GM23338 (cell line): ENCODE measurements at regions not wholly inside any gene's neighbourhood (a gene's known extent, or its start where the extent isn't known, plus 50 kb on each side); places are given as distances from the start of the nearest gene placed in this dataset.

Experiments used
- ATAC-seq: fragments of 200-7000 bp; cut with Tn5 transposase; 3 replicates; pipeline ENCODE4 v1.9.1; 2020
- DNase-seq: peaks from one replicate; pipeline ENCODE4 v3.0.0-alpha.2; 2015; ENCODE audit warnings: low spot score
- H2AFZ ChIP-seq: fragments of 200-600 bp; sonication (generic); 2 replicates; pipeline ENCODE4 v1.8.0; 2016; ENCODE audit warnings: antibody characterized with exemption, mild to moderate bottlenecking, moderate library complexity
- H3F3A ChIP-seq: fragments of 200-600 bp; sonication (generic); replicated peaks from 2 replicates; pipeline ENCODE4 v1.8.0; 2017; ENCODE audit warnings: antibody characterized with exemption, mixed run types, low read depth
- H3K27ac ChIP-seq: fragments of 200-600 bp; sonication (generic); 2 replicates; pipeline ENCODE4 v1.6.1; 2016; ENCODE audit warnings: low read depth
- H3K27me3 ChIP-seq: fragments of 200-600 bp; sonication (generic); 2 replicates; pipeline ENCODE4 v1.8.0; 2016; ENCODE audit warnings: mild to moderate bottlenecking, mixed run types, moderate library complexity; ENCODE audit not compliant: insufficient read depth
- H3K36me3 ChIP-seq: fragments of 200-600 bp; sonication (generic); 2 replicates; pipeline ENCODE4 v1.8.0; 2016; ENCODE audit warnings: mild to moderate bottlenecking; ENCODE audit not compliant: insufficient read depth
- H3K4me1 ChIP-seq: fragments of 200-600 bp; sonication (generic); 2 replicates; pipeline ENCODE4 v1.8.0; 2016; ENCODE audit warnings: mild to moderate bottlenecking, moderate library complexity; ENCODE audit not compliant: insufficient read depth
- H3K4me2 ChIP-seq: fragments of 200-600 bp; sonication (generic); 2 replicates; pipeline ENCODE4 v1.7.1; 2017; ENCODE audit warnings: mixed run types
- H3K4me3 ChIP-seq: fragments of 200-600 bp; sonication (generic); 2 replicates; pipeline ENCODE4 v1.6.1; 2016; ENCODE audit warnings: mixed run types
- H3K79me2 ChIP-seq: fragments of 200-600 bp; sonication (generic); replicated peaks from 2 replicates; pipeline ENCODE4 v1.8.0; 2017; ENCODE audit warnings: mild to moderate bottlenecking; ENCODE audit not compliant: insufficient read depth
- H3K9me2 ChIP-seq: fragments of 200-600 bp; sonication (generic); 2 replicates; pipeline ENCODE4 v1.8.0; 2017; ENCODE audit not compliant: insufficient read depth
- H4K20me1 ChIP-seq: fragments of 200-600 bp; sonication (generic); replicated peaks from 2 replicates; pipeline ENCODE4 v1.8.0; 2017; ENCODE audit warnings: mild to moderate bottlenecking; ENCODE audit not compliant: insufficient read depth
- H3K27ac Mint-ChIP-seq: 2 replicates; pipeline ENCODE4 v1.8.0; 2020; ENCODE audit warnings: inconsistent platforms, mild to moderate bottlenecking, moderate library complexity, mixed read lengths
- H3K27me3 Mint-ChIP-seq: 3 replicates; pipeline ENCODE4 v1.8.0; 2022; ENCODE audit warnings: low read depth, mild to moderate bottlenecking, moderate library complexity, mixed read lengths, inconsistent platforms; ENCODE audit not compliant: insufficient read depth, poor library complexity
- H3K36me3 Mint-ChIP-seq: 3 replicates; pipeline ENCODE4 v1.8.0; 2021; ENCODE audit warnings: low read depth, mild to moderate bottlenecking, inconsistent platforms, moderate library complexity, mixed read lengths
- H3K4me1 Mint-ChIP-seq: 3 replicates; pipeline ENCODE4 v1.8.0; 2020; ENCODE audit warnings: mild to moderate bottlenecking, inconsistent platforms, mixed read lengths
- H3K4me3 Mint-ChIP-seq: 3 replicates; pipeline ENCODE4 v1.8.0; 2021; ENCODE audit warnings: moderate library complexity, mild to moderate bottlenecking, inconsistent platforms, mixed read lengths
- H3K9me3 Mint-ChIP-seq: 3 replicates; pipeline ENCODE4 v1.8.0; 2020; ENCODE audit warnings: moderate library complexity, mild to moderate bottlenecking, inconsistent platforms, mixed read lengths
- CREB1 ChIP-seq: fragments of 250-450 bp; sonication (Bioruptor Pico); IDR thresholded peaks from 2 replicates; pipeline ENCODE4 v1.5.0; 2020; ENCODE audit warnings: low read depth, mild to moderate bottlenecking, moderate library complexity
- ETS1 ChIP-seq: IDR thresholded peaks from 2 replicates; pipeline ENCODE4 v1.6.1; 2016; ENCODE audit warnings: antibody characterized with exemption
- EZH2 ChIP-seq: fragments of 200-600 bp; sonication (generic); IDR thresholded peaks from one replicate; pipeline ENCODE4 v1.8.0; 2017; ENCODE audit warnings: antibody characterized with exemption, mild to moderate bottlenecking, low read depth; ENCODE audit not compliant: unreplicated experiment
- EZH2phosphoT487 ChIP-seq: fragments of 200-600 bp; sonication (generic); IDR thresholded peaks from one replicate; pipeline ENCODE4 v1.8.1; 2018; ENCODE audit warnings: antibody characterized with exemption; ENCODE audit not compliant: unreplicated experiment
- NANOG ChIP-seq: IDR thresholded peaks from 2 replicates; pipeline ENCODE4 v1.6.1; 2016; ENCODE audit warnings: antibody characterized with exemption, borderline replicate concordance
- POLR2AphosphoS5 ChIP-seq: IDR thresholded peaks from 2 replicates; pipeline ENCODE4 v1.6.1; 2016; ENCODE audit warnings: antibody characterized with exemption, low read depth
- REST ChIP-seq: IDR thresholded peaks from one replicate; pipeline ENCODE4 v1.6.1; 2018; ENCODE audit warnings: antibody characterized with exemption; ENCODE audit not compliant: unreplicated experiment
- STAT1 ChIP-seq: IDR thresholded peaks from one replicate; pipeline ENCODE4 v1.6.1; 2016; ENCODE audit warnings: antibody characterized with exemption; ENCODE audit not compliant: unreplicated experiment
- ZNF114 ChIP-seq: fragments of 250-450 bp; sonication (Bioruptor Pico); IDR thresholded peaks from 2 replicates; pipeline ENCODE4 v1.5.0; 2020; ENCODE audit warnings: mild to moderate bottlenecking, moderate library complexity
- ZNF331 ChIP-seq: fragments of 250-450 bp; sonication (Bioruptor Pico); IDR thresholded peaks from 2 replicates; pipeline ENCODE4 v1.5.0; 2020; ENCODE audit warnings: low read depth, mild to moderate bottlenecking, moderate library complexity
- ZNF462 ChIP-seq: fragments of 250-450 bp; sonication (Bioruptor Pico); IDR thresholded peaks from 2 replicates; pipeline ENCODE4 v1.5.0; 2020; ENCODE audit warnings: mild to moderate bottlenecking, moderate library complexity

GRCh38 chr10:30770816-30771215, 141.3 kb upstream of the LYZL2 start (continued):
- no peak for TF ChIP-seq REST
- no peak for TF ChIP-seq ETS1
- TF ChIP-seq EZH2phosphoT487: no peak
- TF ChIP-seq ZNF114 (CRISPR knock-in tag): no peak
- TF ChIP-seq POLR2AphosphoS5: no peak
- TF ChIP-seq STAT1: no peak
- no peak for TF ChIP-seq EZH2

GRCh38 chr10:30770229-30770628, 140.7 kb upstream of the LYZL2 start:
- Mint-ChIP-seq H3K9me3 (peaks cover 60% of the 10 kb centered on the region), H3K36me3 (peaks cover 33% of the 10 kb centered on the region), H3K27ac (no peak overlapping the region), H3K4me1 (no peaks in the 10 kb centered on the region), H3K27me3 (peaks cover 1% of the 10 kb centered on the region), H3K4me3 (no peak overlapping the region)
- H3K79me2 ChIP-seq: no peaks in the 10 kb centered on the region
- peaks cover 10% of the 10 kb centered on the region for H3K36me3 ChIP-seq
- DNase-seq: no peak
- H3K27me3 ChIP-seq: no peaks in the 10 kb centered on the region
- H3K4me2 ChIP-seq: no peak overlapping the region
- TF ChIP-seq EZH2 (no peak), NANOG (no peak), ZNF331 (no peak)
- no peaks in the 10 kb centered on the region for H4K20me1 ChIP-seq
- H3F3A ChIP-seq: no peaks in the 10 kb centered on the region
- no peak overlapping the region for H3K27ac ChIP-seq
- no peaks in the 10 kb centered on the region for H3K4me1 ChIP-seq
- ATAC-seq: no peak
- H3K9me2 ChIP-seq: no peaks in the 10 kb centered on the region
- no peak overlapping the region for H2AFZ ChIP-seq
- no peak overlapping the region for H3K4me3 ChIP-seq

- Histone ChIP-seq H4K20me1 (no peaks in the 10 kb centered on the region), H3K4me3 (no peak overlapping the region), H3K9me2 (no peaks in the 10 kb centered on the region), H3K27ac (no peak overlapping the region), H3K79me2 (no peaks in the 10 kb centered on the region), H3K4me1 (no peaks in the 10 kb centered on the region), H2AFZ (no peak overlapping the region), H3F3A (no peaks in the 10 kb centered on the region), H3K36me3 (peaks cover 10% of the 10 kb centered on the region), H3K27me3 (no peaks in the 10 kb centered on the region), H3K4me2 (no peak overlapping the region)
- Mint-ChIP-seq H3K9me3 (peaks cover 64% of the 10 kb centered on the region), H3K36me3 (peaks cover 33% of the 10 kb centered on the region), H3K4me3 (no peak overlapping the region), H3K4me1 (no peaks in the 10 kb centered on the region), H3K27ac (no peak overlapping the region), H3K27me3 (peaks cover 1% of the 10 kb centered on the region)
- DNase-seq (no peak), ATAC-seq (no peak)
- TF ChIP-seq CREB1 (CRISPR knock-in tag) (no peak), POLR2AphosphoS5 (no peak), ZNF331 (no peak), ZNF462 (no peak)
These were observed 139.8 kb upstream of the LYZL2 start for GRCh38 chr10:30769361-30769760.
